GM12892 (cell line): ENCODE measurements at regions not wholly inside any gene's neighbourhood (a gene's known extent, or its start where the extent isn't known, plus 50 kb on each side); places are given as distances from the start of the nearest gene placed in this dataset.

ENCODE experiments used
- POLR2A ChIP-seq: IDR thresholded peaks from 2 replicates; pipeline ENCODE4 v1.6.1; 2011; ENCODE audit warnings: low read depth, low read length, control low read depth
- TAF1 ChIP-seq: IDR thresholded peaks from 2 replicates; pipeline ENCODE4 v1.6.1; 2011; ENCODE audit warnings: low read depth, mild to moderate bottlenecking, control low read depth, low read length, borderline replicate concordance

DNA sequence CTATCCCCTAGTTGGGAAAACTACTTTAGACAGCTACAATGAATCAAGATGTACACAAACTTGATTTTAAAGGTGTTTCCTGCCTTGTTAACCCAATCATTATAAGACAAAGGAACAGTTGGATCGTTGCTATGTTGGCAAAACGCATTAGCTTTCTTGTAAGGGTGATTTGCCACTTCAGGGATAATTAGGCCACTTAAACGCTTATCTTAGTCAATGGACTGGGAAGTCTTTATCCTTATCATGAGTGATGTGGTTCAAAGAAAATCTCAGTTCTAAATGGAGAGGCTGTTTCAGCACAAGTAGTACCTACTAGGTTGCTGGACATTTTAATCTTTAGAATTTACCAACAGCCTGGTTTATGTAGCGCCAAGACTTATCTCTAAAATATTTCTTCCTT lies 406.1 kb upstream of the MEX3C start:
- TF ChIP-seq POLR2A (no peak), TAF1 (no peak)
